GM19240 (cell line): ENCODE measurements at regions not wholly inside any gene's neighbourhood (a gene's known extent, or its start where the extent isn't known, plus 50 kb on each side); places are given as distances from the start of the nearest gene placed in this dataset.

ENCODE experiments used
- DNase-seq: peaks from one replicate; pipeline ENCODE4 v3.0.0; 2011; ENCODE audit warnings: low spot score; ENCODE audit not compliant: insufficient read length

DNA sequence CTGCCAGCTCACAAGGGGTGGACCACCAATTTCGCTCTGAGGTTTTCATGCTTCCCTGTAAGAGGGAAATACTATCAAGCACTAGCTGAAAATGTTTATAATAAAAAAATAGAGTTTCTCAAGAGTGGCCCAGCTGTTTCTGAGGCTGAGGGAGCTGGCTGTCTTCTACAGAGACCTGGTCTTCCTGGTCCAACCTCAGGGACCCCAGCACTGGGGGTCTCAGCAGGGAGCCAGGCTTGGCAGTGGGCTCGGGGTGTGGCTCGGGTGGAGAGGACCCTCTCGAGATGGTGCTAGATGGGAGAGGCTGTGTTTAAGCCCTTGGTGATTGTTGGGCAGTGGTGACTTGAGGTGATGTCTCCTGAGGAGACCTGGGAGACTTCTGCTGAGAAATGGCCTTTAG, 87.3 kb upstream of the SHH start:
- DNase-seq, result no peak

DNA sequence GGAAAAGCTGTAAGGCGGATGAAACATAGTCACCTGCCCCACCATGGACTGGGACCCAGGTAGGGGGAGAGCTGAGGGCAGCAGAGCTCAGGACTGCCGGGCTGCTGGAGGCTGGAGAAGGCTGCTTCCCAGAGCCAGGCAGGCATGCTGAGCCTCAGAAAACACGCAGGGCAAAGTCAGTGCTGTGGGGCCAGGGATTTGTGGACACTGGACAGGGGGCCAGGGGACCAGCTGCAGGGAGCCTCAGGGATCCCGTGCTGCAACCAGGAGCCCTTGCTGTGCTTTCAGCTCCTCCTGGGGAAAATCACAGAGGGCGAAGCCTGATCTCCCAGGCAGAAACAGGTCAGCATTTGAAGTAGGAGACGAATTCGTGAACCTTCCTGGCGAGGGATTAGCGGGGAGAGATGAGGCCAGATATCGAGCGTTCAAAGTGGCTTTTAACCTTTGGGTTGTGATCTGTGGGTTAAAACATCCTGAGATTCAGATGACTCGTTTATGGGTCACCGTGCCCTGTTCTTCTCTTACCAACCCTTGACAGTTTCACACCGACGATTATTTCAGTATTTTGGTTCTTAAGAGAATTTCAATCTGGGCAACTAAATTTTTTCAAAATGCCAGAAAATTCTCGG, 85.6 kb upstream of the SHH start:
- DNase-seq, result no peak

DNA sequence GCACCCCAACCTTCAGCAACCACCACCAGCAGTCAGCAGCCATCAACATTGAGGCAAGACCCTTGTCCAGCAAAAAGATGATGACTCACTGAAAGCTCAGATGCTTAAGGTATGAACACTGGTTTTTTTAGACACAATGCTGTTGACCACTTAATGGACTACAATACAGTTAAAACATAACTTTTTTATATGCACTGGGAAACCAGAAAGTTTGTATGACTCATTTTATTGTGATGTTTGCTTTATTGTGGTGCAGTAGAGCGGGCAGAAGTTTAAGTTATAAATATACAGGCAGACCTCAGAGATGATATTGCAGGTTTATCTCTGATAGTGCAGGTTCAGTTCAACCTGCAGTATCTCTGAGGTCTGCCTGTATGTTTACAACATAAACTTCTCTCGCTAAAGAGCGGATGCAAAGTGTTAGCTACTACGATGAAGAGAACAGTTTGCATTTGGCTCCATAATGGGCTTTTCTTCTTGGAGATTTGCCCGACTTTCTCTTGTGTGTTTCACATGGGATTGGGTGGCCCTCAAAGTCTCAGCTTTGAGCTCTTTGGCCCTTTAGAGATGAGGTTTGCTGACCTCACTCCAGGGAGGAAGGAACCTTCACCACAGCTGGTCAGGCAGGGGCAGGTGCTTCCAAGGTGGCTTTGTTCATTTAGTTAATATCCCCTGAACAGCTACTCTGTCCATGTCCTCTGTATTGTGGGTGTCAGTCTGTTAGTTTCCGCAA, 84.4 kb upstream of the SHH start:
- DNase-seq, result no peak

DNA sequence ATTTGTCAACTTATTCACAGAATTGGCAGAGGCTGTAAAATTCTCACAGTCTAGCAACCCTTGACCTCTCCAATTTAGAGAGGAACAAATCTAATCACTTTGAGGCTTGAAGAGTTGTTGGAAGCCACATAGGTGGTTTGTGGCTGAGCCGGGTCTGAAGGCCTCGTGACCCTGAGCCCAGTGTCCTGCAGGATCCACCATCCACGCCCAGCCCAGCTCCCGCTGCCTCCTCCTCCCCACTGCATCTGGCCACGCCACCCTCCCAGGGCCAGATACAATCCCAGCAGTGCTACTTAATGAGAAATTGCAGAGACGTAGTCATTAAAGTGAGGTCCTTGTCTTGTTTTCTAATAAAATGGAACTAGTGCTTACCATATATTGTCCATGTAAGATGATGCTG, 81.4 kb upstream of the SHH start:
- DNase-seq, result no peak

DNA sequence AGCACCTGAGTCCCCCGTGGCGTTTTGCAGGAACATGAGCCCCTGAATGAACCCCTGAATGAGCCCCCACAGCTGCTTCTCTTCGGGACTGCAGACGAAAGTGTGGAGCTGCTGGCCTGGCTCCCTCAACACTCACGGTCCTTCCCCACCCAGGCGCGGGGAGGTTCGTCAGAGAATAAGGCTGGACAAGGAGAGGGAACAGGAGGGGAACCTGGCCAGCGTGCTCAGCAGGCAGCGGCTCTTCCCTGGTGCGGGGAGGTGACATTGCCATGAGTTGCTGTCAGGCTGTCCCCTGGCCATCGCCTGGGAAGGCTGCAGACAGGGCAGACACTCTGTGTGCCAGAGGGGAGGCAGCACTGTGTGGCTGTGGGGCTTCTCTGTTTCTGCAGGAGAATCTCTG, 80.9 kb upstream of the SHH start:
- DNase-seq, result no peak

DNA sequence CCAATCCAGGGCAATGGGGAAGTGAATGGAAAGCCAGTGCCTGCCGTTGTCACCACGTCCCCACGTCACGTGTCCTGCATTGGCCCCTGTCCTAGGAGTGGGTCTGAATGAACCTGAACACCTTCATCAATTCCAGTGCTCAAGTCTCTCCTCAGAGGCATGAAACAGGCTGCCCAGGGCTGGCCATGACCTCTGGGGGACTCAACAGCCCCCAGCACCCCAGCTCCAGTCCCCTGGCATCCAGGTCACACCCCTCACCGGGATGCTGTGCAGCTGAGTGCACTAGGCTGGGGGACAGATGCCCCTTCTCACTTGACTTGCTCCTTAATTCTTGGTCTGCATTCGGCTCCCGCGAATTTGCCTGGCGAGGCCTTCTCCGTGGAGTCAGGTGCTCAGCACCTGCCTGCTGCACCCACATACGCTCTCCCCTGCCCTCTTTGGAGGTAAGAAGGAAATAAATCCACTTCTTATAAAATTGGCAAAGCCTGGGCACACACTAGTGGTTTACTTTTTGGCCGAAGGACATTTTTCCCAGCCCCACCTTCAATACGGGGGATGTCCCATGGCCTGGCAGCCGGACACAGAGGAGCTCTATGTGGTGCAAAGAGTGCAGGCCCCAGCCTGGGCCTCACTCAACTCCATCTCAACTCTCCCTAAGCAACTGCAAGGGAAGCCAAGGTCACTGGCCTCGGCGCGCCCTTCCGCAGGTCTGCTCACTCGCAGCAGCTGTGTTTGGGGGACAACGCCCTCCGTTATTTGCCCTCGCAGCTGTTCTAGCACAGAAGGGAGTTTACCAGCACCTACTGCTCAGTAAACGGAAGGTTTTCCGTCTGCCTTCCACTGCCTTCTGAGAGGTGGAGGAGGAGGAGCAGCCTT, 77.6 kb upstream of the SHH start:
- DNase-seq, result no peak

DNA sequence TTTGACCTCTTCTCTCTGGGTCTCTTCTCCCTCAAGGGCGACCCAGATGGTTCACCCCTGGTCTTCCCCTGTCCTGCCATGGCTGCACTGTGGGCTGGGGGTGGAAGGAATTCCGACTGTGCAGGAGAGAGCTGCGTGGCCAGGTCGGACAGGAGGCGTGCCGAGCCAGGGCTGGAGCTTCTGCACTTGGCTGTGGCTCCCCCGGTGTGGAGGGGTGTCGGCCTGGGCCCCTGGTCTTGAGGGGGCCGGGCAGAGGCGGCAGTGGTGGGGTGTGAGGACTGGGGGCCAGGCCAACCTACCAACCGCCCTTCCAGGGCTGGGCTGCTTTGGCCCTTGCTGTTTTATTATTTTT, 74.9 kb upstream of the SHH start:
- no peak for DNase-seq

DNA sequence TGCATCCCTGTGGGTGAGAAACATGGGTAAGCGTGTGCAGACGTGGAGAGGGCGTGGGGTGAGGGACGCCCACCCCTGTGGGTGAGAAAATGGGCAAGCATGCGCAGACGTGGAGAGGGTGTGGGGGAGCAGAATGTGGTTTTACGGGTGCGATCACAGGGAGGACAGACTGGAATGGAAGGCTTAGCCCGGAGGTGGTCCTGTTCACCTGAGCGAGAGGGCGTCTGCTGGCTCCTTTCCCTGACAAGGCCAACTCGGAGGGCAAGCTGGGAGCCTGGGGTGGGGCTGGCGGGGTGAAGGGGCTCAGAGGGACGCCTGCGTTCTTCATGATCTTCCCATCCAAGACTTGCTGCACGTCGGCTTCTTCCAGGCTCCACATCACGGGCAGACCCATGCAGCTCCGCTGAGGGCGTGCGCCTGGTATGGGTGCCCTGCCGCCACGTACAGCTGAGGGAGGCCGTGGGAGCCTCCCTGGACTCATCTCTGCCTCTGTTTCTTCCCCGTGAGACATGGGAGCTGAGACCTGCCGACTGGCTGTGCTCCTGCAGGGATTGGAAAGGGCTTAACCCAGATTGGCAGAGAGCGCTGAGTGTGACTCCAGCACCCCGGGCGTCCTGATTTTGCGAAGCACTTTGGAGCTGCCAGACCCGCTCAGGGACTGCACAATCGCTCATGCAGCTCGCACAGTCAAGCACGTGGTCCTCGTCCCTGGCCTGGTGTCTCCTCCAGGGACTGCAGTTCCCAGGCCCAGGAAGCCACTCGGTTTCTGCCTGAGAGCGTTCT, 74.3 kb upstream of the SHH start:
- no peak for DNase-seq

DNA sequence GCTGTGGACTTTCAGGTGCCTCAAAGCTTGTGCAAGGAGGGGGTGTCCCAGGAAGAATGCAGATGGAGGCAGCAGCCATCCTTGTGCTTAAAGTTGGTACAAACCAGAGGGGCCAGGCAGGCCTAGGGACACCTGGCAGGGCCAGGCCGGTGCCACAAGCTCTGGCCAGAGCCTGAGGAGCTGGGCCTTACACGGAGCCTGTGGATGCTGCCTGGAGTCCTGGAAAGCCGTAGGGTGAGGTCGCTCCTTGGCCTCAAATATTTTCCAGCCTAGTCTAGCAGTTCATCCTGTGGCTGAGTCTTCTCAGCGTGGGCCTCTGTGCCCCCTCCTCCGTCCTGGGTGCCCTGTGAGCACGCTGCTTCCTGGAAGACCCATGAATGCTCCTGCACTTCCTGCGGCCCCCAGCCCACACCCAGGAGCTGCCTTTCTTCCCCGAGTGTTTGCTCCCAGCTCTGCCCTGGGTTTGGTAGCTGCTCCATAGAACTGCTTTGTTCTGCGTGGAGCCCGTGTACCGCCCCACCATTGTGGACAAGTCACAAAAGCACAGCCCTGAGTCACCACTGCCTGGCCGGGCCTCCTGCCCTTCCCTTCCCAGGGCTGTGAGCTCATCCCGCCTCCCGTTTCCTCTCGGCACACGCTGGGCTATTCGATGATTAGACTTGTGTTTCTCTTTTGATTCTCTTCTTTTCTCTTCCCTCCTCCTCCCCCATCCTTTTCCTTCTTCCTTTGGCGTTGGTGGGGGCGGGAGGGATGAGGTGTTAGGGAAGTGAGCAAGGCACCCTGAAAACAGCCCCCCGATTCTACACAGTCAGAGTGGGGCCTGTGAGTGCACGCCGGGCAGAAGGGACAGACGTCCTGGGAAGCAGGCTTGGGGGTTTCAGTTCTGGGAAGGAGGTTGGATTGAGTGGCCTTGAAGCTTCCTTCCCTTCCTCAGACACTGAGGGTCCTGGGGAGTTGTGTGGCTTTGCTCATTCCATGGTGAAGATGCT, 73.2 kb upstream of the SHH start:
- no peak for DNase-seq

DNA sequence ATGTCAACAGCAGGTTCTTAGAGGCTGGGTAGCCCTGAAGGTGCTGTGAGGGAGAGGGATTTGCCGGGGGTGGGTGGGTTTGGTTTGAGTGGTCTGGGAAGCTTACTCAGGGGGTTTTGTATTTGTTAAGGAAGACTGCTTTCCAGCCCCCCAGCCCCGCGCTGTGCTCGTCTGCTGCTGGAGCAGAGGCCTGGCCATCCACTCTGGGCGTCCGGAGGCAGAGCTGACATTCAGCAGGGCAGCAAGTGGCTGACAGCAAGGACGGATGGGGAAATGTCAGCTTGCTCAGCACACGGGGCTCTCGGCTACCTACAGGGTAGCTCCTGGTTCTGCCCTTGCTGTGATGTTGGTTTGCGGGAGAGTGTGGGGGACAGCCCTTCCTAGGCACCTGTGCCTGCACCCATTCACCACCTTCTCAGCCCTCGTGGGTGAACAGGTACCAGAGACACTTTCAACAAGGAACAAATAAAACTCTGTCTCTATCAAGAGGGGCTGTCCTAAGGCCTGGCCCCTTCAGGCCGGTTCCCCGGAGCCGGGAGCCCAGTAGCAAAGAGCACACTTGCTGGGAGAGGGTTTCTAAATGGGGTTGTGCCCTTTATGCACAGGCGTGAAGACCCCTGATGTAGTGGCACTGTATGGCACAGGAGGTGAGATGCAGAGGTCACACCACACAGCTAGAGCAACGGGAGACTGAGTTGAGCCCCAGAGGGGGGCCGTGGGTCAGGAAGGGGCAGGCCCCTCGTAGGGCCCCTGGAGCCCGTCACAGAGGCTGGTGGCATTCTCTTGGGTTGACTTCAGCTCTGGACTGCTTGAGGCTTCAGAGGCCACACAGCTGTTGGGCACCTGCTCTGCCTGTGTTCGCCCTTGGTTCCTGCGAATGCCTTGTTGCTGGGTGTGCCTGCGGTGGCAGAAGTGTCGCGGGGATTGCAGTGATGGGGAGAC, 72.2 kb upstream of the SHH start:
- no peak for DNase-seq

DNA sequence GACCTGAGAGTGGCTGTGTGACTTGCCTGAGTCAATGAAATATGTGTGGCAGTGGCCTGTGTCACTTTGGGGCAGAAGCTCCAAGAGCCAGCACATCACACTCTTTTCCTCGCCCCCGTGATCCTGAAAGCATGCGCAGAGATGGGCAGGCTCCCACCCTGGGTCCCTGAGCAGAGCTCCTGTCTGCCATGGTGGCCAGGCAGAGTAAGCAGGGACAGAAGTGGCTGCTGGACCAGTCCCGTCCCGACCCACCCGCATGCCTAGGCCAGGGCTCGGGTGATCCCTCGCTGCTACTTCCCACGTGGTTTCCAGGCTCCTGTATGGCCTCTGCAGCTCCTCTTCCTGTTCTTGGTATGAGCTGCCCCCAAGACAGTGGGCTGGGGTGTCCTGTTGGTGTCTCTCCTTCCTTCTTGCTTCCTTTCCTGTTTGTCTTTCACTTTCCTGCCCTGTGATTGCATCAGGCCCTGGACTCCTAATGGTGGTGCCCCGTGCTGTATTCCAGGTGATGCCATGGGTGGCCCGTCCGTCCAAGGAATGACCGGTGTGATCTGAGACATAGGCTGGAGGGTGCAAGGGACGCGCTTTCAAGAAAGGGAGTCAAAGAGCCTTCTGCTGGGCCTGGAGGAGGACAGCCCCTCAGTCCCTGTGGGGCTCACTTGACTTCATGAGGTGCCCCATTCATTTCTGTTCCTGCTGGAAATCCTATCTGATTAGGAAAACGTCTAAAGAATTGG, 71.4 kb upstream of the SHH start:
- no peak for DNase-seq

DNA sequence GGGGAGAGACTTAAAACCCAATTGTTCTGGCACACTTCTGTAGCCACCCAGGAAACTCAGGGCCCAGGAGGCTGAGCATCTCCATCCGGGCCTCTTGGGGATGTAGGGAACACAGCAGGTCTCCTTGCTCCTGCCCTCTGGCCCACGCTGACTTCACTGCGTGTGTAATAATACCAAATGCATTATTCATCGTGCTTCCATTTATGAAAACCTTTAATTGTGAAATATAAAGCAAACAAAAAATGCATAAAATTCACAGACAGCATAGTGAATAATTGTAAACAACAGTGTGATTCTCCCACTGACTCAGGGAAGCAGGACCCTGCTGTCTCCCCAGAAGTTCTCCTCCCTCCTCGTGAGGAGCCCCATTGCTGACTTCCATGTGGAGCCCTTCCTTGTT, 70.3 kb upstream of the SHH start:
- no peak for DNase-seq

DNA sequence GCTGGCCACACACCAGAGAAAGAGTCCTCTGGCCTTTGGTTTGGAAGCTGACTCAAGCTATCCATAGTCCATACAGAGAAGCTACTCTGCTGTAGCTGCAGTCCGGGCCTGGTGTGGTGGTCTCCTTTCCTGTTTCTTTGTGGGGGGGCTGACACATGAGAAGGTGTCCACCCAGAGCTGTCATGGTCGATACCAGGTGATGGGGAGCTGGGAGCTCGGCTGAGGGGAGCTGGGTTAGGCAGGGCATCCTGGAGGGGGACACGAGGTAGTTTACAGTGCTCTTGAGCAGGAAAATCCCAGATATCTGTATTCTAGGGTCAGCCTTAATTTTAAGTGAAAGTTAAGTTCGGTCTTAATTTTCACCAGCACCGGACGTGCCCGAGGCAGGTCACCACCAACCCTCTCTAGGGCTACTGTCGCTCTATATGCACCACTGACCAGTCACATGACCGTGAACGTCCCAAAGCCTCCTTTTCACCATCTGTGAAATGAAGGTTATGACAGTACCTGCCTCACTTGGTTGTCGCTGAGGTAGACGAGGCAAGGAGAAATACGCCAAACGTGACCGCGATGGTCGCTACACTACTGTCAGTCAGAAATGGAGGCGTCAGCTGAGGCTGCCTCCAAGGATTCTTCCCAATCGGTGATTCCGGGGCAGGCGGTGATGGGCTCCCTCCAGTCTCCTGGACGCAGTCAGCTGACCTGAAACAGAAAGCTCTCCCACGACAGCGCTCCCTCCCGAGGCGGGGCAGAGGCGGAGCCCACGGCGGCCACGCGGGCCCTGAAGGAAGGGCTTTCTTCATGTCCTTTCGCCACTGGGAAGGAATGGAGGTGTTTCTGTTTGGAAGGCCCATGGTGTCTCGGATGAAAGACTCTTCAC, 69.4 kb upstream of the SHH start:
- no peak for DNase-seq

DNA sequence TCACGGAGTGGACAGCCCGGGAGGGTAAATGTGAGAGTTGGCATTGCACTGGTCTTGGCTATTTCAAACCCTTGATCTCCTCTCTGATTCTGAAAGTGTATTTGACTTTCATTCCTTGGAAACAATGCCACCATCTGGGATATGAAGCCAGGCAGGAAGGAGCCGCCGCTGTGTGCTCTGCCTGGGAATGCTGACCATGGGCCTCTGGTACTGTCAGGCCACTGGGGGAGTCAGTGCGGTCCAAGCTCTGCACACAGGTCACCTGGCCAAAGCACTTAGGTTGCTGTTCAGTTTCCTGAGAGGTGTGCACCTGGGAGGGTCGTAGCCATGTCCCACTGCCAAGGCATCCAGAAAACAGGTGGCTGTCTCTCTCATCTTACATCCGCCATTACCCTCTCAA, 68.5 kb upstream of the SHH start:
- no peak for DNase-seq

DNA sequence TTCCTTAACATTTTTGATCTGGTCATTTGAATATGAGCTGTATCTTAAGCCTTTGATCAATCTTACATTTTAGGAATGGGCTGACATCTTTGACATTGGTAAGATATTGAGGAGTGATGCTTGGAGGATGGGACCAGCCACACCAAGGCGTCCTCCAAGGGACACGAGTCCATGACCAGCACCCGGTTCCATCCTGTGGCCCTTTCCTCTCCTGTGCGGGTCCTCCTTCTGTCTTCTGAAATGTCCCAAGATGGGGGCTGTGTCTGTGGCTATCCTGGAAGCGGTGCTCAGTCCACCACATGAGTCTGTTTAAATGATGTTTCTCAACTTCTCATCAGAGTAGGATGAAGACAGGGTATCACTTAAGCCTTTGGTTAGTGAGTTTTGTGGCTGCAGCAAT, 67.3 kb upstream of the SHH start:
- no peak for DNase-seq

DNA sequence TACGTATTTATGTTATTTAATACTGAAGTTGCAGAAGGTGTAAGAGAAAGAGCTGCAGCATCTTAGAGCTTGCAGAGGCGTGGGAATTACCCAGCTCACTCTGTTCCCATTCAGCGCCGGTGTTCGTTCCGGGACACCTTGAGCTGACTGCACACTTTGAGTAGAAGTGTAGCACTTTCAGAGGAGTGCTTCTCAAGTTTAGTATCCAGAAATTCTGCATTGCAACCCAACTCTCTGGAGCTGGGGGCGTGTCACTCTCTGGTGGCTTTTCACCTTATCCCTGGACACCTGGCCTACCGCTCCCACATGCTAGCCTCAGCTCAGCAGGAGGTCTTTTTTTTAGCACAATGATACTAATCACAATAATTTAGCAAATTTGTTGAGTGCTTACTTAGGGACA, 66.4 kb upstream of the SHH start:
- no peak for DNase-seq

DNA sequence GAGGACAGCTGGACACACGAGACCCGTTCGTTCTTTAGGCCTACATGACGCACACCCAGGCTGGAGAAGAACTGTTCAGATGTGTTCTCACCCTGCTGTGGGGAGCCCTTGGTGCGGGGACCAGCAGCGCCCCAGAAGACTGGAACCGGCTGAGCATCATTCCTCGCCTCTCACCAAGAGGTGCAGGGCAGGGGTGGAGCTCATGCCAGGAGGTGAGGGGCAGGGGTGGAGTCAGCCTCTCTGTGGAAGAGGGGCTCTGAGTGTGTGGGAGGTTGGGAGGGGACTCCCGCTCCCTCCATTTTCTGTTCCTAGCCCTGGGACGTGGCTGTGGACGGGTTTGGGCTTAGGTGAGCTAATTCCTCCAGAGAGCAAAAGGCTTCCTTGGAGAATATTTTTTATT, 66.0 kb upstream of the SHH start:
- DNase-seq, result no peak

DNA sequence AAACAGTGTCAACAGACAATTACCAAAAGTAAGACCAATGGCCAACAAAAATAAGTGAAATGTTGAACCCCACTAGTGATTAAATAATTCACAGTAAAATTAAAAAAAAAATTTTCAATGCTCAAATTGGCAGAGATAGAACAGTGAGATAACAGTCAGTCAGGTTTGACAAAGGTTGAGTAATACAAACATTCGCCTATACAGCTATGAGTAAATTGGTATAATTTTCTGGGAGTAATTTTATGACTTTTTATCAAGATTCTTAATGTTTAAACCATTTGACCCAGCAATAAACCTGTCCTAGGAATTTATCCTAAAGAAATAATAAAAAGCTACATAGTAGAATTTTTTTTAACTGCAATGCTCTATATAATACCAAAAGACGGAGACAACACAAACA, 64.9 kb upstream of the SHH start:
- DNase-seq, result no peak
